ENCODE measurements at regions not wholly inside any gene's neighbourhood (a gene's known extent, or its start where the extent isn't known, plus 50 kb on each side); places are given as distances from the start of the nearest gene placed in this dataset.
A peak's percentile ranks its signal among the peaks of the same experiment; 100 is the strongest.

- Histone ChIP-seq H3K4me3 (no peak overlapping the region), H3K27me3 (no peaks in the 10 kb centered on the region), H3K9me3 (no peaks in the 10 kb centered on the region), H3K36me3 (no peaks in the 10 kb centered on the region), H3K27ac (no peak overlapping the region), H3K4me1 (no peaks in the 10 kb centered on the region)
- intact Hi-C loops (cut with DNase I) = no loop called here
- no peak for DNase-seq
- no peak for TF ChIP-seq POLR2AphosphoS5 (IDR thresholded peaks at IDR 0.05)
- no peak for TF ChIP-seq POLR2A (IDR thresholded peaks at IDR 0.05)
- TF ChIP-seq CTCF (IDR thresholded peaks at IDR 0.05) = no peak
- no peak for TF ChIP-seq EP300 (IDR thresholded peaks at IDR 0.05)
Measured at GRCh38 chr12:90299666-90300065, 591.0 kb upstream of the ATP2B1 start.

- WGBS, 2 donors = 48 to 64% methylated on average over 4 of the region's 4 CpGs
- intact Hi-C loops (cut with DNase I) = no loop called here
- no peaks in the 10 kb centered on the region for H3K36me3 ChIP-seq
Measured at GRCh38 chr12:90299121-90299520, 590.5 kb upstream of the ATP2B1 start.

GRCh38 chr12:90298289-90298948, 589.8 kb upstream of the ATP2B1 start:
- TF ChIP-seq EP300 (IDR thresholded peaks at IDR 0.05) (no peak), POLR2AphosphoS5 (IDR thresholded peaks at IDR 0.05) (no peak), CTCF (IDR thresholded peaks at IDR 0.05) (no peak), POLR2A (IDR thresholded peaks at IDR 0.05) (no peak)

More at GRCh38 chr12:90299121-90299520, 590.5 kb upstream of the ATP2B1 start:
- H3K4me3 ChIP-seq = peak overlapping the region in 1 of 4 donors; percentile 3
- no peaks in the 10 kb centered on the region for H3K9me3 ChIP-seq
- DNase-seq = no peak
- TF ChIP-seq EP300 (IDR thresholded peaks at IDR 0.05) (no peak), POLR2A (IDR thresholded peaks at IDR 0.05) (no peak), POLR2AphosphoS5 (IDR thresholded peaks at IDR 0.05) (no peak), CTCF (IDR thresholded peaks at IDR 0.05) (no peak)
- H3K27ac ChIP-seq = peak overlapping the region in 2 of 4 donors; percentile 12 to 25
- H3K27me3 ChIP-seq = no peaks in the 10 kb centered on the region
- no peaks in the 10 kb centered on the region for H3K4me1 ChIP-seq

GRCh38 chr12:90295858-90296257, 587.2 kb upstream of the ATP2B1 start:
- 90 to 91% methylated on average over 2 of the region's 2 CpGs for WGBS, 2 donors
- peaks cover 0 to 8% (median 0%) of the 10 kb centered on the region in 4 donors for H3K4me1 ChIP-seq
- TF ChIP-seq CTCF (IDR thresholded peaks at IDR 0.05) (no peak), POLR2A (IDR thresholded peaks at IDR 0.05) (no peak), POLR2AphosphoS5 (IDR thresholded peaks at IDR 0.05) (no peak), EP300 (IDR thresholded peaks at IDR 0.05) (no peak)
- intact Hi-C loops (cut with DNase I) = no loop called here
- no peaks in the 10 kb centered on the region for H3K9me3 ChIP-seq
- no peaks in the 10 kb centered on the region for H3K36me3 ChIP-seq
- no peak for DNase-seq
- no peaks in the 10 kb centered on the region for H3K27me3 ChIP-seq
- no peak overlapping the region for H3K27ac ChIP-seq
- H3K4me3 ChIP-seq = no peak overlapping the region

More at GRCh38 chr12:90298289-90298948, 589.8 kb upstream of the ATP2B1 start:
- Histone ChIP-seq H3K27me3 (no peaks in the 10 kb centered on the region), H3K4me1 (no peaks in the 10 kb centered on the region), H3K4me3 (no peak overlapping the region), H3K27ac (peak overlapping the region in 3 of 4 donors; percentile 4 to 25 (median 12)), H3K36me3 (no peaks in the 10 kb centered on the region), H3K9me3 (no peaks in the 10 kb centered on the region)
- intact Hi-C loops (cut with DNase I) = no loop called here
- DNase-seq = no peak
- 71 to 87% methylated on average over 2 of the region's 2 CpGs for WGBS, 2 donors

GRCh38 chr12:90292183-90292582, 583.5 kb upstream of the ATP2B1 start:
- Histone ChIP-seq H3K27me3 (no peaks in the 10 kb centered on the region), H3K36me3 (no peaks in the 10 kb centered on the region), H3K4me1 (peaks cover 0 to 8% (median 0%) of the 10 kb centered on the region in 4 donors), H3K4me3 (no peak overlapping the region), H3K9me3 (peaks cover 0 to 3% (median 0%) of the 10 kb centered on the region in 4 donors), H3K27ac (no peak overlapping the region)
- DNase-seq = no peak
- WGBS, 2 donors = 45 to 64% methylated on average over 4 of the region's 4 CpGs
- TF ChIP-seq POLR2A (IDR thresholded peaks at IDR 0.05) (no peak), CTCF (IDR thresholded peaks at IDR 0.05) (no peak), EP300 (IDR thresholded peaks at IDR 0.05) (no peak), POLR2AphosphoS5 (IDR thresholded peaks at IDR 0.05) (no peak)
- intact Hi-C loops (cut with DNase I) = no loop called here

Data from sigmoid colon (tissue), 6 donors.